ENCODE measurements at regions not wholly inside any gene's neighbourhood (a gene's known extent, or its start where the extent isn't known, plus 50 kb on each side); places are given as distances from the start of the nearest gene placed in this dataset.

DNA sequence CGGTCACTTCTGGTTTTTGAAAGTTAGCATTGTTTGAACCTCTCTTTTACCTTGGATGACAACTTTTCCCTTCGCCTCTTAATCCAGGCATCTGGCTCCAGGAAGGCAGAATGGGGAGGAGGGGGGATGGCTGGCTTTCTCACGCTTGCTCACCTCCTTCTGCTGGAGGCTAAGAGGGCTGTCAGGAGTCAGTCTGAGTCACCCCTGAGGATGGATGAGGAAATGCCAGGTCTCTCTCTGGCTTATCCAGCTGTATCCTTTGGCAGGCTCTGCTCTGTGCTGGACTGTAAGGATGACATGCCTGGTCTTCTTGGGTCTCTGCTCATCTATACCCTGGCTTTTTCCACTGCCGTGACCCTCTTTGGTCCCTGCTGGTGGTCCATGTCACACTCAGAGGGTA lies 142.9 kb upstream of the GYPC start:
- no peak overlapping the region for H3K14ac ChIP-seq (ENCODE audit: low read length in 2 of 2)
- H3K4me3 ChIP-seq (ENCODE audit: insufficient read depth in 1 of 2, low read depth in 1 of 2, low read length in 2 of 2), result no peak overlapping the region
- no peak overlapping the region for H3K4ac ChIP-seq (ENCODE audit: low read depth in 1 of 2, low read length in 2 of 2)
- peak overlapping the region; percentile 63 for H4K8ac ChIP-seq (ENCODE audit: low read length)
- H3K27ac ChIP-seq (ENCODE audit: low read length, poor library complexity, severe bottlenecking), result no peak overlapping the region
- H3K9me3 ChIP-seq (ENCODE audit: control insufficient read depth, low read length), result no peaks in the 10 kb centered on the region
- peak; percentile 78 for DNase-seq
- no peak overlapping the region for H2BK5ac ChIP-seq (ENCODE audit: low read depth, low read length, poor library complexity, severe bottlenecking)
- no peak overlapping the region for H3K9ac ChIP-seq (ENCODE audit: low read length)
- H3K18ac ChIP-seq (ENCODE audit: low read depth in 1 of 2, low read length in 2 of 2), result no peak overlapping the region
- no peaks in the 10 kb centered on the region for H3K36me3 ChIP-seq (ENCODE audit: control insufficient read depth in 1 of 2, insufficient read depth in 2 of 2, low read depth in 1 of 2, low read length in 2 of 2)
- WGBS, result 35% methylated on average over 3 of the region's 4 CpGs
- H4K91ac ChIP-seq (ENCODE audit: low read length), result no peak overlapping the region
- no peak overlapping the region for H2BK12ac ChIP-seq (ENCODE audit: low read length in 2 of 2)
- no peak overlapping the region for H2BK120ac ChIP-seq (ENCODE audit: low read depth, low read length)
- H2BK15ac ChIP-seq (ENCODE audit: low read depth, poor library complexity, severe bottlenecking), result no peak overlapping the region
- no peak overlapping the region for H3K23ac ChIP-seq (ENCODE audit: low read length in 2 of 2)
- H3K4me2 ChIP-seq (ENCODE audit: low read length, poor library complexity, severe bottlenecking), result no peak overlapping the region
- no peak overlapping the region for H2AFZ ChIP-seq (ENCODE audit: low read depth, low read length)
- H3K4me1 ChIP-seq (ENCODE audit: control insufficient read depth, insufficient read depth, low read depth, low read length), result peaks cover 2% of the 10 kb centered on the region
- no peaks in the 10 kb centered on the region for H3K79me1 ChIP-seq (replicated peaks; ENCODE audit: low read length, poor library complexity, severe bottlenecking)
- H3K27me3 ChIP-seq (ENCODE audit: control insufficient read depth in 1 of 2, insufficient read depth in 1 of 2, low read length in 2 of 2), result no peaks in the 10 kb centered on the region
- H2AK5ac ChIP-seq (ENCODE audit: low read length, severe bottlenecking), result no peak overlapping the region

DNA sequence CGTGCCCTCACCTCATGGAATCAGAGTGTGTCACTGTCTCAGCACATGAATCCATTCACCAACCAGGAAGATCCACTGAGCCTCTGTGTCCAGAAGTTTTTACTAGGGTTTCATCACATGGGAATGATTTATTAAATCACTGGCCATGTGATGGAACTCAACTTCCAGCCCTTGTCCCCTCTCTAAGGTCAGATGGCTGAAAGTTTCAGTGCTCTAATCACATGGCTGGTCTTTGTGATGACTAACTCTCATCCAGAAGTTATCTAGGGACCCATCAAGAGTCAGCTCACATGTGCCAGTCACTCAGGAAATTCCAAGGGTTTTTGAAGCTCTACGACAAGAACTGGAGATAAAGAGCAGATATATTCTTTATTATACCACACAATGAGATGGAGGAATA lies 140.5 kb upstream of the GYPC start:
- H3K18ac ChIP-seq (ENCODE audit: low read depth in 1 of 2, low read length in 2 of 2), result no peak overlapping the region
- no peak overlapping the region for H4K8ac ChIP-seq (ENCODE audit: low read length)
- H2BK15ac ChIP-seq (ENCODE audit: low read depth, poor library complexity, severe bottlenecking), result no peak overlapping the region
- H3K14ac ChIP-seq (ENCODE audit: low read length in 2 of 2), result no peak overlapping the region
- H3K4ac ChIP-seq (ENCODE audit: low read depth in 1 of 2, low read length in 2 of 2), result no peak overlapping the region
- no peak overlapping the region for H3K4me3 ChIP-seq (ENCODE audit: insufficient read depth in 1 of 2, low read depth in 1 of 2, low read length in 2 of 2)
- no peak overlapping the region for H2AFZ ChIP-seq (ENCODE audit: low read depth, low read length)
- no peaks in the 10 kb centered on the region for H3K9me3 ChIP-seq (ENCODE audit: control insufficient read depth, low read length)
- H3K36me3 ChIP-seq (ENCODE audit: control insufficient read depth in 1 of 2, insufficient read depth in 2 of 2, low read depth in 1 of 2, low read length in 2 of 2), result no peaks in the 10 kb centered on the region
- no peaks in the 10 kb centered on the region for H3K79me1 ChIP-seq (replicated peaks; ENCODE audit: low read length, poor library complexity, severe bottlenecking)
- H2BK120ac ChIP-seq (ENCODE audit: low read depth, low read length), result no peak overlapping the region
- no peak for DNase-seq
- no peak overlapping the region for H2BK5ac ChIP-seq (ENCODE audit: low read depth, low read length, poor library complexity, severe bottlenecking)
- no peak overlapping the region for H3K23ac ChIP-seq (ENCODE audit: low read length in 2 of 2)
- H4K91ac ChIP-seq (ENCODE audit: low read length), result no peak overlapping the region
- no peak overlapping the region for H3K9ac ChIP-seq (ENCODE audit: low read length)
- H2BK12ac ChIP-seq (ENCODE audit: low read length in 2 of 2), result no peak overlapping the region
- 82% methylated on average over 1 of the region's 2 CpGs for WGBS
- H3K27ac ChIP-seq (ENCODE audit: low read length, poor library complexity, severe bottlenecking), result no peak overlapping the region
- H3K4me1 ChIP-seq (ENCODE audit: control insufficient read depth, insufficient read depth, low read depth, low read length), result peaks cover 2% of the 10 kb centered on the region
- no peaks in the 10 kb centered on the region for H3K27me3 ChIP-seq (ENCODE audit: control insufficient read depth in 1 of 2, insufficient read depth in 1 of 2, low read length in 2 of 2)
- no peak overlapping the region for H2AK5ac ChIP-seq (ENCODE audit: low read length, severe bottlenecking)
- no peak overlapping the region for H3K4me2 ChIP-seq (ENCODE audit: low read length, poor library complexity, severe bottlenecking)

DNA sequence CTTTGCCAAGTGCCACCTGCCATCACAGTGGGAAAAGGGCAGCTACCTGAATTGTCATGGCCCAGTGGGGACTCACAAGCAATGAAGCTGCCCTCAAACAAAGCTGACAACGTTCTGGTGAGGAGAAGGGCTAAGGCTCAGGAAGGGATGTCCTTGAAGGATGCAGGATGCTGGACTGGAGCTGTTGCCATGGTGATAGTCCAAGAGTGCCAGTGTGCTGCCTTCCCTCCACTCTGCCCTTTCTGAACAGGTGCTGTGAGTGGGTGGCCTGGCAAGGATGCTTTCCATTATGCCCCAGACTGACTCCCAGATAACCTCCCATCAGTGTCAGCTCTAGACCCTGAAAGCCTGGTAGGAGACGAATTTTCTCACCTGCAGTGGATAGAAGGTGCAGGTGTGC lies 137.8 kb upstream of the GYPC start:
- no peaks in the 10 kb centered on the region for H3K9me3 ChIP-seq (ENCODE audit: control insufficient read depth, low read length)
- H3K36me3 ChIP-seq (ENCODE audit: control insufficient read depth in 1 of 2, insufficient read depth in 2 of 2, low read depth in 1 of 2, low read length in 2 of 2), result no peaks in the 10 kb centered on the region
- no peak overlapping the region for H3K4me2 ChIP-seq (ENCODE audit: low read length, poor library complexity, severe bottlenecking)
- no peak overlapping the region for H3K23ac ChIP-seq (ENCODE audit: low read length in 2 of 2)
- no peak overlapping the region for H2BK12ac ChIP-seq (ENCODE audit: low read length in 2 of 2)
- H3K4me1 ChIP-seq (ENCODE audit: control insufficient read depth, insufficient read depth, low read depth, low read length), result no peaks in the 10 kb centered on the region
- no peaks in the 10 kb centered on the region for H3K27me3 ChIP-seq (ENCODE audit: control insufficient read depth in 1 of 2, insufficient read depth in 1 of 2, low read length in 2 of 2)
- H2BK120ac ChIP-seq (ENCODE audit: low read depth, low read length), result no peak overlapping the region
- no peak overlapping the region for H2BK15ac ChIP-seq (ENCODE audit: low read depth, poor library complexity, severe bottlenecking)
- no peak overlapping the region for H3K18ac ChIP-seq (ENCODE audit: low read depth in 1 of 2, low read length in 2 of 2)
- H2AFZ ChIP-seq (ENCODE audit: low read depth, low read length), result no peak overlapping the region
- H2BK5ac ChIP-seq (ENCODE audit: low read depth, low read length, poor library complexity, severe bottlenecking), result no peak overlapping the region
- H2AK5ac ChIP-seq (ENCODE audit: low read length, severe bottlenecking), result no peak overlapping the region
- H4K91ac ChIP-seq (ENCODE audit: low read length), result no peak overlapping the region
- DNase-seq, result no peak
- H3K14ac ChIP-seq (ENCODE audit: low read length in 2 of 2), result peak overlapping the region in 1 of 2 experiments; percentile 55
- no peak overlapping the region for H3K9ac ChIP-seq (ENCODE audit: low read length)
- 33% methylated on average over 2 of the region's 2 CpGs for WGBS
- H3K27ac ChIP-seq (ENCODE audit: low read length, poor library complexity, severe bottlenecking), result no peak overlapping the region
- no peak overlapping the region for H3K4me3 ChIP-seq (ENCODE audit: insufficient read depth in 1 of 2, low read depth in 1 of 2, low read length in 2 of 2)
- H3K79me1 ChIP-seq (replicated peaks; ENCODE audit: low read length, poor library complexity, severe bottlenecking), result no peaks in the 10 kb centered on the region
- H4K8ac ChIP-seq (ENCODE audit: low read length), result no peak overlapping the region
- peak overlapping the region in 1 of 2 experiments; percentile 41 for H3K4ac ChIP-seq (ENCODE audit: low read depth in 1 of 2, low read length in 2 of 2)

DNA sequence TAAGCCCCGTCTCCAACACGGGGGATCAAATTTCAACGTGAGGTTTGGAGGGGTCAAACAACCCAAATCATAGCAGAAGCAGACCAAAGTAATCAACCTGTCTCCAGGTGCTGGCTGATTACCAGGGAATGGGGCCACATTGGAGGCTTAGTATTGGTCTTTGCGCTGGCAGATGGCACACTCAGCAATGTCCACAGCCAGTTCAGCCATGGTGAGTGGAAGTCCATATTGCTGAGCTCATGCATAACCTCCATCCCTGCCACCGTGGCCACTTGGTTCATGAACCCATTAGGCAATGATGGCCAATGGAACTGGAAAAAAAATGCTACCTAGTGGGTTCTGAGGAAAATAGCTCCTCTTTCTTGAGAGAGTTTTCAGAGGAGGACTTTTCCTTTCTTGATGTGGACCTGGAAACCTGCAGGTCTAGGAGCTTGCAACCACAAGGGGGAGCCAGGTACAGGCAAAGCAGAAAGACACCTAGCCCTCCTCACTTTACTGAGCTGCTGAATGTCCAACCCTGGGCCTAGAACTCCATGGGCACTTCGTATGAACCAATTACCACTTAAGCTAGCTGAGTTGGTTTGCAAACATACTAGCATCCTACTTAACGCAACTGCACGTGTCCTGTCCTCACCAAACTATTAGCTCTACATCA lies 128.0 kb upstream of the GYPC start:
- H4K8ac ChIP-seq (ENCODE audit: low read length), result no peak overlapping the region

More for the DNA sequence above, 128.0 kb upstream of the GYPC start:
- Histone ChIP-seq H4K91ac (ENCODE audit: low read length) (no peak overlapping the region), H2AK5ac (ENCODE audit: low read length, severe bottlenecking) (no peak overlapping the region), H3K18ac (ENCODE audit: low read depth in 1 of 2, low read length in 2 of 2) (no peak overlapping the region), H2BK15ac (ENCODE audit: low read depth, poor library complexity, severe bottlenecking) (no peak overlapping the region), H3K9ac (ENCODE audit: low read length) (no peak overlapping the region), H3K4me1 (ENCODE audit: control insufficient read depth, insufficient read depth, low read depth, low read length) (no peaks in the 10 kb centered on the region), H3K79me1 (replicated peaks; ENCODE audit: low read length, poor library complexity, severe bottlenecking) (no peaks in the 10 kb centered on the region), H3K4me3 (ENCODE audit: insufficient read depth in 1 of 2, low read depth in 1 of 2, low read length in 2 of 2) (no peak overlapping the region), H3K23ac (ENCODE audit: low read length in 2 of 2) (no peak overlapping the region), H3K9me3 (ENCODE audit: control insufficient read depth, low read length) (no peaks in the 10 kb centered on the region), H2BK12ac (ENCODE audit: low read length in 2 of 2) (no peak overlapping the region), H3K27ac (ENCODE audit: low read length, poor library complexity, severe bottlenecking) (no peak overlapping the region), H2BK5ac (ENCODE audit: low read depth, low read length, poor library complexity, severe bottlenecking) (no peak overlapping the region), H3K4ac (ENCODE audit: low read depth in 1 of 2, low read length in 2 of 2) (no peak overlapping the region), H3K36me3 (ENCODE audit: control insufficient read depth in 1 of 2, insufficient read depth in 2 of 2, low read depth in 1 of 2, low read length in 2 of 2) (no peaks in the 10 kb centered on the region), H3K14ac (ENCODE audit: low read length in 2 of 2) (no peak overlapping the region), H2AFZ (ENCODE audit: low read depth, low read length) (no peak overlapping the region), H3K27me3 (ENCODE audit: control insufficient read depth in 1 of 2, insufficient read depth in 1 of 2, low read length in 2 of 2) (no peaks in the 10 kb centered on the region), H3K4me2 (ENCODE audit: low read length, poor library complexity, severe bottlenecking) (no peak overlapping the region), H2BK120ac (ENCODE audit: low read depth, low read length) (no peak overlapping the region)
- 90% methylated on average over 8 of the region's 8 CpGs for WGBS
- peak; percentile 61 for DNase-seq
